K562 (cell line): ENCODE measurements at regions not wholly inside any gene's neighbourhood (a gene's known extent, or its start where the extent isn't known, plus 50 kb on each side); places are given as distances from the start of the nearest gene placed in this dataset.

ENCODE experiments used
- ATAC-seq: fragments of 200-7000 bp; cut with Tn5 transposase; 3 replicates; pipeline ENCODE4 v1.9.1; 2020; ENCODE audit warnings: moderate library complexity
- BruUV-seq: library from RNA; stranded (reverse); fragments of 400-500 nt; replicated peaks from 2 replicates; lab custom pipeline; 2021; lab: Mats Ljungman, UMichigan
- CTCF ChIA-PET: fragments of 300-600 bp; formaldehyde crosslinking; extraction: SDS; loops from one replicate; lab custom pipeline; 2021; ENCODE audit warnings: low intra/inter-chr PET ratio; lab: Yijun Ruan, JAX
- POLR2A ChIA-PET: fragments of 300-600, 350-650 bp; sonication (Branson Sonifier 250); formaldehyde crosslinking; extraction: SDS; loops from one replicate; lab custom pipeline; 2021; ENCODE audit warnings: antibody characterized with exemption, inconsistent platforms; lab: Yijun Ruan, JAX
- DNase-seq, 4 experiments: peaks; one replicate each; pipeline versions ENCODE4 v3.0.0 to v3.0.0-alpha.2; 2011 to 2018; ENCODE audit warnings: low spot score in 3 of 4, mixed read lengths in 3 of 4; ENCODE audit errors: extremely low read depth in 1 of 4
- FAIRE-seq: peaks from 2 replicates; lab custom pipeline; 2011; peaks lifted over from hg19 to GRCh38; lab: Jason Lieb, UNC
- H2AFZ ChIP-seq: 2 replicates; pipeline ENCODE4 v1.6.0; 2011; ENCODE audit warnings: low read depth, low read length, control low read depth, inconsistent platforms
- H3K27ac ChIP-seq: fragments of 200-600 bp; 3 replicates; pipeline ENCODE4 v1.8.0; 2011; ENCODE audit warnings: low read depth, mild to moderate bottlenecking, control low read depth, inconsistent platforms, low read length, moderate library complexity, mixed read lengths; ENCODE audit errors: extremely low read depth
- H3K27me3 ChIP-seq, 2 experiments: fragments of 300-600 bp in 1 of 2; 2 replicates in 1 of 2; 3 replicates in 1 of 2; pipeline versions ENCODE4 v1.6.0 to v1.8.0; 2011; ENCODE audit warnings: inconsistent platforms in 2 of 2, low read length in 2 of 2, mild to moderate bottlenecking in 1 of 2, mixed read lengths in 1 of 2, moderate library complexity in 1 of 2; ENCODE audit not compliant: control insufficient read depth in 2 of 2, insufficient read depth in 2 of 2
- H3K36me3 ChIP-seq: fragments of 300-600 bp; 3 replicates; pipeline ENCODE4 v1.8.0; 2011; ENCODE audit warnings: mild to moderate bottlenecking, low read length, inconsistent platforms; ENCODE audit not compliant: control insufficient read depth, insufficient read depth
- H3K4me1 ChIP-seq, 2 experiments: fragments of 200-600 bp in 1 of 2; replicated peaks in 1 of 2; 2 replicates in 1 of 2; 3 replicates in 1 of 2; pipeline versions ENCODE4 v1.5.1 to v1.8.0; 2011; ENCODE audit warnings: inconsistent platforms in 2 of 2, low read length in 2 of 2, mild to moderate bottlenecking in 1 of 2, mixed read lengths in 1 of 2, moderate library complexity in 1 of 2; ENCODE audit not compliant: control insufficient read depth in 2 of 2, insufficient read depth in 2 of 2
- H3K4me2 ChIP-seq: 2 replicates; pipeline ENCODE4 v1.6.1; 2011; ENCODE audit warnings: low read length, control low read depth, inconsistent platforms, mixed read lengths; ENCODE audit not compliant: insufficient read depth
- H3K4me3 ChIP-seq: fragments of 200-600 bp; sonication (generic), shearing (Covaris generic); 2 replicates; pipeline ENCODE4 v1.5.1; 2016; ENCODE audit warnings: control low read depth, inconsistent platforms
- H3K79me2 ChIP-seq: fragments of 200-600 bp; 3 replicates; pipeline ENCODE4 v1.8.0; 2011; ENCODE audit warnings: low read length, inconsistent platforms; ENCODE audit not compliant: control insufficient read depth, insufficient read depth
- H3K9ac ChIP-seq, 2 experiments: 2 replicates each; pipeline versions ENCODE4 v1.6.0 to v1.6.1; 2011; ENCODE audit warnings: low read depth in 2 of 2, low read length in 2 of 2, control low read depth in 1 of 2, inconsistent platforms in 1 of 2, mild to moderate bottlenecking in 1 of 2, mixed read lengths in 1 of 2; ENCODE audit not compliant: insufficient read depth in 1 of 2
- H3K9me1 ChIP-seq: one replicate; pipeline ENCODE4 v1.6.0; 2011; ENCODE audit warnings: inconsistent platforms, mild to moderate bottlenecking, low read length, moderate library complexity; ENCODE audit not compliant: control insufficient read depth, insufficient read depth
- H3K9me3 ChIP-seq: replicated peaks from 2 replicates; pipeline ENCODE4 v1.5.1; 2011; ENCODE audit warnings: low read depth, low read length, inconsistent platforms; ENCODE audit not compliant: control insufficient read depth, insufficient read depth
- H4K20me1 ChIP-seq: replicated peaks from 2 replicates; pipeline ENCODE4 v1.6.1; 2011; ENCODE audit warnings: low read length, inconsistent platforms, mixed read lengths; ENCODE audit not compliant: control insufficient read depth, insufficient read depth
- ARID2 ChIP-seq: fragments of 450-650 bp; IDR thresholded peaks from 2 replicates; pipeline ENCODE4 v1.6.1; 2017; ENCODE audit warnings: antibody characterized with exemption, mild to moderate bottlenecking
- CTBP1 ChIP-seq: fragments of 450-650 bp; IDR thresholded peaks from 2 replicates; pipeline ENCODE4 v1.6.1; 2016; ENCODE audit warnings: borderline replicate concordance
- FOXJ3 ChIP-seq: sonication (generic); formaldehyde crosslinking; IDR thresholded peaks from 2 replicates; pipeline ENCODE4 v1.4.0; 2020; ENCODE audit warnings: mild to moderate bottlenecking, missing genetic modification reagents
- FOXP1 ChIP-seq: sonication (generic); formaldehyde crosslinking; IDR thresholded peaks from 2 replicates; pipeline ENCODE4 v1.8.0; 2022; ENCODE audit warnings: mild to moderate bottlenecking, missing genetic modification reagents
- POLR2AphosphoS2 ChIP-seq: IDR thresholded peaks from 2 replicates; pipeline ENCODE4 v1.6.1; 2012; ENCODE audit warnings: low read length, improper control_type of control experiment
- RBM39 ChIP-seq: fragments of 200-400 bp; formaldehyde crosslinking; optimal IDR thresholded peaks from 2 replicates; pipeline ENCODE3; 2018; ENCODE audit warnings: low read depth, low read length
- ZNF695 ChIP-seq: fragments of 450-650 bp; formaldehyde crosslinking; IDR thresholded peaks from 2 replicates; pipeline ENCODE4 v1.4.0; 2020; ENCODE audit warnings: mild to moderate bottlenecking, moderate library complexity
- WGBS: fragments of 100-300 bp; shearing (Covaris generic); methylation state at CpG from one replicate; pipeline ENCODE4 v1.1.6; 2016; ENCODE audit warnings: low coverage, mixed read lengths; ENCODE audit not compliant: insufficient coverage; ENCODE audit errors: missing lambda C conversion rate; 5-methylcytosine and 5-hydroxymethylcytosine counted together
- in situ Hi-C: fragments of 300-500 bp; cut with MboI; formaldehyde crosslinking; loops from 4 replicates; pipeline ENCODE4 v1.15.0; 2018; ENCODE audit warnings: inconsistent platforms, mixed read lengths
- intact Hi-C: fragments of 100-400 bp; cut with micrococcal nuclease; formaldehyde crosslinking; loops from 2 replicates; pipeline ENCODE4 v1.14.2; 2022
- TF ChIP-seq, protein P1 (sequence below): fragments of 450-650 bp; formaldehyde crosslinking; IDR thresholded peaks from 2 replicates; pipeline ENCODE4 v1.4.0; 2022; ENCODE audit warnings: missing genetic modification characterization
- TF ChIP-seq, protein P2 (sequence below), 2 experiments: IDR thresholded peaks in 1 of 2; conservative IDR thresholded peaks in 1 of 2; 2 replicates each; pipeline ENCODE4 v1.6.1; 2016; ENCODE audit warnings: low read depth in 2 of 2, mild to moderate bottlenecking in 1 of 2, missing compliant biosample characterization in 1 of 2, missing genetic modification characterization in 1 of 2, moderate library complexity in 1 of 2
- TF ChIP-seq, protein P3 (sequence below): fragments of 250-450 bp; sonication (Bioruptor Pico); IDR thresholded peaks from 2 replicates; pipeline ENCODE4 v1.8.0; 2021; ENCODE audit warnings: mild to moderate bottlenecking, moderate library complexity
- TF ChIP-seq, protein P4 (sequence below): IDR thresholded peaks from 3 replicates; pipeline ENCODE4 v1.6.1; 2011; ENCODE audit warnings: borderline replicate concordance, mild to moderate bottlenecking, moderate library complexity; ENCODE audit not compliant: insufficient read length; ENCODE audit errors: extremely low read depth

DNA sequence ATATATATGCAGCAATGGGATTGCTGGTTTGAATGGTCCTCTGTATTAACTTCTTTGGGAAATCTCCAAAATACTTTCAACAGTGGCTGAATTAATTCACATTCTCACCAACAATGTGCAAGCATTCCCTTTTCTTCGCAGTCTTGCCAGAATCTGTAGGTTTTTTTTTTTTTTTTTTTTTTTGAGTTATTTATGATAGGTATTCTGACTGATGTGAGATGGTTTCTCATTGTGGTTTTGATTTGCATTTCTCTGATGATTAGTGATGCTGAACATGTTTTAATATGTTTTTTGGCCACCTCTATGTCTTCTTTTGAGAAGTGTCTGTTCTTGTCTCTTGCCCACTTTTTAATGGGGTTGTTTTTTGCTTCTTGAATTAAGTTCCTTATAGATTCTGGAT is 2041.5 kb upstream of the PCDH20 start (continued):
- TF ChIP-seq, protein P1, sequence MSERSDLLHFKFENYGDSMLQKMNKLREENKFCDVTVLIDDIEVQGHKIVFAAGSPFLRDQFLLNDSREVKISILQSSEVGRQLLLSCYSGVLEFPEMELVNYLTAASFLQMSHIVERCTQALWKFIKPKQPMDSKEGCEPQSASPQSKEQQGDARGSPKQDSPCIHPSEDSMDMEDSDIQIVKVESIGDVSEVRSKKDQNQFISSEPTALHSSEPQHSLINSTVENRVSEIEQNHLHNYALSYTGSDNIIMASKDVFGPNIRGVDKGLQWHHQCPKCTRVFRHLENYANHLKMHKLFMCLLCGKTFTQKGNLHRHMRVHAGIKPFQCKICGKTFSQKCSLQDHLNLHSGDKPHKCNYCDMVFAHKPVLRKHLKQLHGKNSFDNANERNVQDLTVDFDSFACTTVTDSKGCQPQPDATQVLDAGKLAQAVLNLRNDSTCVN (CRISPR knock-in tag): no peak
- TF ChIP-seq, protein P2, sequence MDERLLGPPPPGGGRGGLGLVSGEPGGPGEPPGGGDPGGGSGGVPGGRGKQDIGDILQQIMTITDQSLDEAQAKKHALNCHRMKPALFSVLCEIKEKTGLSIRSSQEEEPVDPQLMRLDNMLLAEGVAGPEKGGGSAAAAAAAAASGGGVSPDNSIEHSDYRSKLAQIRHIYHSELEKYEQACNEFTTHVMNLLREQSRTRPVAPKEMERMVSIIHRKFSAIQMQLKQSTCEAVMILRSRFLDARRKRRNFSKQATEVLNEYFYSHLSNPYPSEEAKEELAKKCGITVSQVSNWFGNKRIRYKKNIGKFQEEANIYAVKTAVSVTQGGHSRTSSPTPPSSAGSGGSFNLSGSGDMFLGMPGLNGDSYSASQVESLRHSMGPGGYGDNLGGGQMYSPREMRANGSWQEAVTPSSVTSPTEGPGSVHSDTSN (CRISPR knock-in tag; IDR thresholded peaks at IDR 0.05; ENCODE audit: low read depth): no peak
- TF ChIP-seq, protein P2 (tag; conservative IDR thresholded peaks at IDR 0.05; ENCODE audit: low read depth): no peak
- TF ChIP-seq RBM39 (no peak), POLR2AphosphoS2 (no peak)

DNA sequence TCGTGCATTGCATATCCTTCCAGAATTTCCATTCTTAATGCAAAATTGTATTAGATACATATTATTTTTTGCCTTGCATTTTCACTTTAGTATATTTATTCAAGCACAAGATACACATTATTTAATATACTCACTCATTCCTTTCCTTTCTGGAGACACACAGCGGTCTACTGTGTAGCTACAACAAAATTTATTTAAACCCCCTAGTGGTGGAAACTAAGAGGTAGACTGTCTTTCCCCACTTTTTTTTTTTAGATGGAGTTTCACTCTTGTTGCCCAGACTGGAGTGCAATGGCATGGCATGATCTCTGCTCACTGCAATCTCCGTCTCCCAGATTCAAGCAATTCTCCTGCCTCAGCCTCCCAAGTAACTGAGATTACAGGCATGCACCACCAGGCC is 2040.3 kb upstream of the PCDH20 start:
- H3K4me1 ChIP-seq: no peaks in the 10 kb centered on the region
- no peak overlapping the region for H2AFZ ChIP-seq
- H3K4me3 ChIP-seq: no peak overlapping the region
- intact Hi-C loops (no loop called here), in situ Hi-C loops (no loop called here)
- ATAC-seq (no peak), FAIRE-seq (no peak), DNase-seq (peak in 2 of 4 experiments; percentile 4 to 5)
- no peaks in the 10 kb centered on the region for H3K27me3 ChIP-seq
- BruUV-seq: no TSS peak
- CTCF ChIA-PET: no interaction called here
- POLR2A ChIA-PET: no interaction called here
- no peaks in the 10 kb centered on the region for H3K79me2 ChIP-seq
- no peak overlapping the region for H3K4me2 ChIP-seq
- H3K9me3 ChIP-seq: no peaks in the 10 kb centered on the region
- no peaks in the 10 kb centered on the region for H3K9me1 ChIP-seq
- no peaks in the 10 kb centered on the region for H3K36me3 ChIP-seq
- H3K27ac ChIP-seq: no peak overlapping the region
- no peak overlapping the region for H3K9ac ChIP-seq
- WGBS: 0% methylated on average over 2 of the region's 3 CpGs
- H4K20me1 ChIP-seq: no peaks in the 10 kb centered on the region
- no peak for TF ChIP-seq ARID2
- no peak for TF ChIP-seq CTBP1
- TF ChIP-seq FOXP1 (CRISPR knock-in tag): no peak
- TF ChIP-seq, protein P3, sequence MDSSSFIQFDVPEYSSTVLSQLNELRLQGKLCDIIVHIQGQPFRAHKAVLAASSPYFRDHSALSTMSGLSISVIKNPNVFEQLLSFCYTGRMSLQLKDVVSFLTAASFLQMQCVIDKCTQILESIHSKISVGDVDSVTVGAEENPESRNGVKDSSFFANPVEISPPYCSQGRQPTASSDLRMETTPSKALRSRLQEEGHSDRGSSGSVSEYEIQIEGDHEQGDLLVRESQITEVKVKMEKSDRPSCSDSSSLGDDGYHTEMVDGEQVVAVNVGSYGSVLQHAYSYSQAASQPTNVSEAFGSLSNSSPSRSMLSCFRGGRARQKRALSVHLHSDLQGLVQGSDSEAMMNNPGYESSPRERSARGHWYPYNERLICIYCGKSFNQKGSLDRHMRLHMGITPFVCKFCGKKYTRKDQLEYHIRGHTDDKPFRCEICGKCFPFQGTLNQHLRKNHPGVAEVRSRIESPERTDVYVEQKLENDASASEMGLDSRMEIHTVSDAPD (CRISPR knock-in tag): no peak
- no peak for TF ChIP-seq ZNF695 (CRISPR knock-in tag)
- no peak for TF ChIP-seq FOXJ3
- TF ChIP-seq, protein P4, sequence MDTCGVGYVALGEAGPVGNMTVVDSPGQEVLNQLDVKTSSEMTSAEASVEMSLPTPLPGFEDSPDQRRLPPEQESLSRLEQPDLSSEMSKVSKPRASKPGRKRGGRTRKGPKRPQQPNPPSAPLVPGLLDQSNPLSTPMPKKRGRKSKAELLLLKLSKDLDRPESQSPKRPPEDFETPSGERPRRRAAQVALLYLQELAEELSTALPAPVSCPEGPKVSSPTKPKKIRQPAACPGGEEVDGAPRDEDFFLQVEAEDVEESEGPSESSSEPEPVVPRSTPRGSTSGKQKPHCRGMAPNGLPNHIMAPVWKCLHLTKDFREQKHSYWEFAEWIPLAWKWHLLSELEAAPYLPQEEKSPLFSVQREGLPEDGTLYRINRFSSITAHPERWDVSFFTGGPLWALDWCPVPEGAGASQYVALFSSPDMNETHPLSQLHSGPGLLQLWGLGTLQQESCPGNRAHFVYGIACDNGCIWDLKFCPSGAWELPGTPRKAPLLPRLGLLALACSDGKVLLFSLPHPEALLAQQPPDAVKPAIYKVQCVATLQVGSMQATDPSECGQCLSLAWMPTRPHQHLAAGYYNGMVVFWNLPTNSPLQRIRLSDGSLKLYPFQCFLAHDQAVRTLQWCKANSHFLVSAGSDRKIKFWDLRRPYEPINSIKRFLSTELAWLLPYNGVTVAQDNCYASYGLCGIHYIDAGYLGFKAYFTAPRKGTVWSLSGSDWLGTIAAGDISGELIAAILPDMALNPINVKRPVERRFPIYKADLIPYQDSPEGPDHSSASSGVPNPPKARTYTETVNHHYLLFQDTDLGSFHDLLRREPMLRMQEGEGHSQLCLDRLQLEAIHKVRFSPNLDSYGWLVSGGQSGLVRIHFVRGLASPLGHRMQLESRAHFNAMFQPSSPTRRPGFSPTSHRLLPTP: no peak
